GM19397 (cell line): ENCODE measurements at regions not wholly inside any gene's neighbourhood (a gene's known extent, or its start where the extent isn't known, plus 50 kb on each side); places are given as distances from the start of the nearest gene placed in this dataset.

ENCODE experiments used
- ATAC-seq: cut with Tn5 transposase; IDR thresholded peaks from one replicate; pipeline ENCODE4 v1.9.1; 2021; ENCODE audit warnings: mild to moderate bottlenecking, moderate library complexity; ENCODE audit not compliant: unreplicated experiment

GRCh38 chr4:128341634-128342033 is 54.0 kb upstream of the PGRMC2 start:
- ATAC-seq: no peak

DNA sequence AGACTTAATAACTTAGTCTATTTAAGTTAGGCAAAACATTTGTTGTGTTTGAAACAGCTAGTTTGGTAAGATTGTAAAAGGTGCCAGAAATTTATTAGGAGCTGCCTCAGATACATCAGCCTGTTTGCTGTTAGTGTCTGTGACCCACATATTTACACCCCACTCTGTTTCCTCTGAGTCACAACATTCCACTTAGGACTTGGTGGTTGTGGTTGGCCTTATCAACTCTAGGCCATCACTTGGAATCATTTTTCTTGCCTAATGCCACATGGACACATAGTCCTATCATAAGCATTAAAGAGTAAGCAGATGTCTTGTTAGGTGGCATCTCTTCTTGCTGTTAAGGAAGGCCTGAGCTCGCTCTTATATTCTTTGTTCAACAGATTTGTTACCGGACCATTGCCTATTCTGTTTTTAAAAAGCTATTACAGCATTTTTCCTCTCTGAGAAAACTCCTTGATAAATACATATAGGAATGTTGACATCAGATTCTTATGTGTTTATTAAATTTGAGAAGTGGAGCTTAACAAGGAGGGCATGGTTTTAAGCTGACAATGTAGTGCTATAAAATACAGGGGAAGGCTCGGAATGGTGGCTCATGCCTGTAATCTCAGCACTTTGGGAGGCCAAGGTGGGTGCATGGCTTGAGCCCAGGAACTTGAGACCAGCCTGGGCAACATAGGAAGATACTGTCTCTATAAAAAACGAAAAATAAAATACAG is 51.2 kb upstream of the PGRMC2 start:
- ATAC-seq: no peak

DNA sequence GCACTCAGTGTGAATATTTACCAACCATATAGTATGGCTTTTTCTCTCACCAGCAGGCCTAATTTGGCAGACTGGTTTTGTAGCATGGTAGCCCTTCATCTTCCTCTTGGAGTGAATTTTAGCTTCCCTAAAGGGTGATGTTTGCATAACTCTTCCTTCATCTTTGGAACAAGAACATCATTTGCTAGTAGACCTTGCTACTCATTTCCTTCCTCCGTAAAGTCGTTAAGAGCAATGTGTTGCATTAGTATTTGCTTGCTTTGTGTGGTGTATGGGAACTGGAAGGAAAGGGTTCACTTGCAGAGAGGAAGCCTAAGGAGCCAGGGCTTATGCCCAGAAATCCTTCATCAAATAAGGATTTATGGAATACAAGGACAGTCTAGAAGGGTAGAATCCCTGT is 50.2 kb upstream of the PGRMC2 start:
- ATAC-seq: no peak
